ENCODE measurements at regions not wholly inside any gene's neighbourhood (a gene's known extent, or its start where the extent isn't known, plus 50 kb on each side); places are given as distances from the start of the nearest gene placed in this dataset.

DNA sequence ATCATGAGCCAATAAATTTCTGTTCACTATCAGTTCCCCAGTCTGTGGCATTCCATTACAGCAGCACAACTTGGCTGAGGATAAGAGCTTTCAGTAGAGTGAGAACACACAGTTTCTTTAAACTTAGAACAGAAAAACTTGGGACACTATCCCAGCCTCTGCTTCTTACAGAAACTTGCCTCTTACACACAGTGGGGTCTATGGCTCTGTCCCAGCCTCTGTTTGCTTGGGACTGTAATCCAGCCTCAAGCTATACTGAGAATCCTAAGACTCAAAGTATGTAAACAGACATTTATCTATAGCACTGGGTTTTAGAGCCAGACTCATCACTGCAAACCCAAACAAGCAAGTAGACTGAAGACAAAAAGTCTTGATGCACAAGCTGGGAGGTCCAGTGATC, 355.8 kb upstream of the VSTM2A start:
- TF ChIP-seq EZH2phosphoT487 (IDR thresholded peaks at IDR 0.05; ENCODE audit: insufficient read depth, low read depth) (no peak), EZH2 (IDR thresholded peaks at IDR 0.05; ENCODE audit: insufficient read depth, poor library complexity, severe bottlenecking) (no peak)
